Keratinocyte (primary cell): ENCODE measurements at regions not wholly inside any gene's neighbourhood (a gene's known extent, or its start where the extent isn't known, plus 50 kb on each side); places are given as distances from the start of the nearest gene placed in this dataset.

ENCODE experiments used
- DNase-seq: peaks from one replicate; pipeline ENCODE4 v3.0.0-alpha.2; 2011; ENCODE audit warnings: low read depth, missing footprints, low spot score
- FAIRE-seq: peaks from 2 replicates; lab custom pipeline; 2011; peaks lifted over from hg19 to GRCh38; lab: Jason Lieb, UNC
- H2AFZ ChIP-seq: 2 replicates; pipeline ENCODE4 v1.6.0; 2012; ENCODE audit warnings: low read length, control low read depth, inconsistent platforms; ENCODE audit not compliant: control insufficient read depth
- H3K27ac ChIP-seq: 2 replicates; pipeline ENCODE4 v1.5.1; 2011; ENCODE audit warnings: low read length; ENCODE audit not compliant: control insufficient read depth, insufficient read depth
- H3K27me3 ChIP-seq: 3 replicates; pipeline ENCODE4 v1.6.0; 2011; ENCODE audit warnings: low read length; ENCODE audit not compliant: control insufficient read depth, insufficient read depth; ENCODE audit errors: extremely low read depth
- H3K36me3 ChIP-seq, 2 experiments: 2 replicates in 1 of 2; 3 replicates in 1 of 2; pipeline ENCODE4 v1.5.1; 2011; ENCODE audit warnings: low read length in 2 of 2, mild to moderate bottlenecking in 1 of 2; ENCODE audit not compliant: control insufficient read depth in 2 of 2, insufficient read depth in 2 of 2; ENCODE audit errors: extremely low read depth in 1 of 2
- H3K4me1 ChIP-seq: 3 replicates; pipeline ENCODE4 v1.5.1; 2011; ENCODE audit warnings: low read length; ENCODE audit not compliant: control insufficient read depth, insufficient read depth; ENCODE audit errors: extremely low read depth
- H3K4me2 ChIP-seq: 3 replicates; pipeline ENCODE4 v1.6.0; 2011; ENCODE audit warnings: low read depth, low read length; ENCODE audit not compliant: control insufficient read depth, insufficient read depth; ENCODE audit errors: extremely low read depth
- H3K4me3 ChIP-seq, 3 experiments: fragments of 200-600 bp in 1 of 3; sonication (generic) in 1 of 3; 2 replicates in 2 of 3; 3 replicates in 1 of 3; pipeline ENCODE4 v1.5.1; 2011 to 2016; ENCODE audit warnings: low read length in 3 of 3, mild to moderate bottlenecking in 3 of 3, control low read depth in 2 of 3, inconsistent platforms in 1 of 3, low read depth in 1 of 3, mixed read lengths in 1 of 3, mixed run types in 1 of 3, moderate library complexity in 1 of 3; ENCODE audit not compliant: control insufficient read depth in 2 of 3, insufficient read depth in 2 of 3; ENCODE audit errors: extremely low read depth in 1 of 3
- H3K79me2 ChIP-seq: 2 replicates; pipeline ENCODE4 v1.6.0; 2012; ENCODE audit warnings: low read length; ENCODE audit not compliant: control insufficient read depth, insufficient read depth
- H3K9ac ChIP-seq: 3 replicates; pipeline ENCODE4 v1.6.0; 2011; ENCODE audit warnings: low read length; ENCODE audit not compliant: control insufficient read depth, insufficient read depth; ENCODE audit errors: extremely low read depth
- H3K9me1 ChIP-seq: 3 replicates; pipeline ENCODE4 v1.6.0; 2011; ENCODE audit warnings: low read length; ENCODE audit not compliant: control insufficient read depth, insufficient read depth; ENCODE audit errors: extremely low read depth
- H3K9me3 ChIP-seq: 2 replicates; pipeline ENCODE4 v1.5.1; 2012; ENCODE audit warnings: low read depth, low read length; ENCODE audit not compliant: control insufficient read depth
- H4K20me1 ChIP-seq: 3 replicates; pipeline ENCODE4 v1.6.0; 2011; ENCODE audit warnings: low read length; ENCODE audit not compliant: control insufficient read depth, insufficient read depth; ENCODE audit errors: extremely low read depth
- EZH2 ChIP-seq: IDR thresholded peaks from one replicate; pipeline ENCODE4 v1.6.1; 2012; ENCODE audit warnings: inconsistent platforms, mild to moderate bottlenecking, low read length, moderate library complexity
- dilution Hi-C: fragments of 300-500 bp; cut with MboI; formaldehyde crosslinking; loops from one replicate; pipeline ENCODE4 v1.7.0; 2020; ENCODE audit warnings: low sequenced_read_pairs; ENCODE audit not compliant: extremely low pct_ligation_motif_present
- TF ChIP-seq, protein P1 (sequence below), 3 experiments: IDR thresholded peaks in 1 of 3; conservative IDR thresholded peaks in 1 of 3; optimal IDR thresholded peaks in 1 of 3; 2 replicates in 2 of 3; 3 replicates in 1 of 3; pipeline versions ENCODE3 to v1.5.1; 2011; ENCODE audit warnings: low read length in 3 of 3, mild to moderate bottlenecking in 3 of 3, moderate library complexity in 2 of 3, control low read depth in 1 of 3, inconsistent platforms in 1 of 3; ENCODE audit not compliant: insufficient read depth in 2 of 3; ENCODE audit errors: extremely low read depth in 1 of 3

- no peaks in the 10 kb centered on the region for H3K27me3 ChIP-seq
- H3K4me3 ChIP-seq, result no peak overlapping the region
- no peaks in the 10 kb centered on the region for H3K79me2 ChIP-seq
- H3K9ac ChIP-seq, result no peak overlapping the region
- H3K9me1 ChIP-seq, result no peaks in the 10 kb centered on the region
- no peaks in the 10 kb centered on the region for H3K4me1 ChIP-seq
- H4K20me1 ChIP-seq, result no peaks in the 10 kb centered on the region
- H3K9me3 ChIP-seq, result no peaks in the 10 kb centered on the region
- DNase-seq (no peak), FAIRE-seq (no peak)
- no peak overlapping the region for H3K4me2 ChIP-seq
- no peaks in the 10 kb centered on the region for H3K36me3 ChIP-seq
- no peak overlapping the region for H2AFZ ChIP-seq
- TF ChIP-seq, protein P1, sequence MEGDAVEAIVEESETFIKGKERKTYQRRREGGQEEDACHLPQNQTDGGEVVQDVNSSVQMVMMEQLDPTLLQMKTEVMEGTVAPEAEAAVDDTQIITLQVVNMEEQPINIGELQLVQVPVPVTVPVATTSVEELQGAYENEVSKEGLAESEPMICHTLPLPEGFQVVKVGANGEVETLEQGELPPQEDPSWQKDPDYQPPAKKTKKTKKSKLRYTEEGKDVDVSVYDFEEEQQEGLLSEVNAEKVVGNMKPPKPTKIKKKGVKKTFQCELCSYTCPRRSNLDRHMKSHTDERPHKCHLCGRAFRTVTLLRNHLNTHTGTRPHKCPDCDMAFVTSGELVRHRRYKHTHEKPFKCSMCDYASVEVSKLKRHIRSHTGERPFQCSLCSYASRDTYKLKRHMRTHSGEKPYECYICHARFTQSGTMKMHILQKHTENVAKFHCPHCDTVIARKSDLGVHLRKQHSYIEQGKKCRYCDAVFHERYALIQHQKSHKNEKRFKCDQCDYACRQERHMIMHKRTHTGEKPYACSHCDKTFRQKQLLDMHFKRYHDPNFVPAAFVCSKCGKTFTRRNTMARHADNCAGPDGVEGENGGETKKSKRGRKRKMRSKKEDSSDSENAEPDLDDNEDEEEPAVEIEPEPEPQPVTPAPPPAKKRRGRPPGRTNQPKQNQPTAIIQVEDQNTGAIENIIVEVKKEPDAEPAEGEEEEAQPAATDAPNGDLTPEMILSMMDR (optimal IDR thresholded peaks at IDR 0.05 in 1 of 3, IDR thresholded peaks at IDR 0.05 in 1 of 3, conservative IDR thresholded peaks at IDR 0.05 in 1 of 3; ENCODE audit: extremely low read depth in 1 of 3, insufficient read depth in 2 of 3, low read length in 3 of 3), result no peak
- TF ChIP-seq EZH2, result no peak
- H3K27ac ChIP-seq, result no peak overlapping the region
- dilution Hi-C loops, result no loop called here
Measured at GRCh38 chr1:5227114-5227513, 572.7 kb downstream of the AJAP1 start.

DNA sequence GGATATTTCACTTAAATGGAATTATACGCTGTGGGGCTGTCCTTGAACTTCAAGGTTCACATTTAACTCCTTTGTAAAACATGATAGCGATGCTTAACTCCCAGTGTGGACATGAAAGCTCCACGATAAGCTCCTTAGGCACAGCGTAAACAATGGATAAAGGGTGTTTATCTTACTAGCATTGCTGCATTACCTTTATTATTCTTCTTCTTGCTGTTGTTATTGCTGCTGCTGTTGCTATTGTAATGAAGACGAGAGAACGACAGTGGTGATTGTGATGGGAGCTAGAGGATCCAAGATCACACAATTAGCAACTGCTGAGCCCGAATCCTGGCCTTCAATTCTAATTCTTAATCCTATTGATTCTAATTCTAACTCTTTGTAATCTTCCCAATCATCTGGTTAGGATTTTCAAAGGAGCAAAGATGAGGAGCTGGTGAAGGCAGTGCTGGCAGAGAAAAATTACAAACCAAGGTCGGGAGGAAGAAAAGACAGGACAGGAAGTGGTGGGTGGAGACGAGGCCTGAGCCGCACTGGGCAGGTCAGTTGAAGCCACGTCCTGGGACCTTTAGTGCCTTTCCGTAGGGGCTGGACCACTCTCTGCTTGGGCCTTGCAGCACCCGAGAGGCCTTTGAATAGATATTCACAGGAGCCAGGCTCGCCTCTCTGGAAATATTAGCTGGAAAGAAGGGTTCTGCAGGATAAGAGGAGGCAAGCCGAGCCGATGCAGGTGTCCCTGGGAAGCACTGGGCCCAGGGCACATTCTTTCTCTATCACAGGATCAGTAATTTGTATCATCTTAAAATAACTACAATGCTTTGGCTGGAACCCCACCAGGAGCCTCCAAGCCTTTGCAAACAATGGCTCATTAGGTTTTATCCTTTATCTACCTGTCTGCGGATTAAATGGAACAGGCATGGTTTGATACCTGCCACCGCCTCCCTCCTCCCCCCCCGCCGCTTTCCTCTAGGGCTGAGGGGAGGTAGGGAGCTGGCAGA lies 571.6 kb downstream of the AJAP1 start:
- H3K4me2 ChIP-seq, result no peak overlapping the region
- H3K27me3 ChIP-seq, result no peaks in the 10 kb centered on the region
- H3K4me1 ChIP-seq, result no peaks in the 10 kb centered on the region
- DNase-seq (no peak), FAIRE-seq (no peak)
- H3K9ac ChIP-seq, result no peak overlapping the region
- no peak overlapping the region for H3K4me3 ChIP-seq
- H3K36me3 ChIP-seq, result no peaks in the 10 kb centered on the region
- dilution Hi-C loops, result no loop called here
- no peaks in the 10 kb centered on the region for H3K79me2 ChIP-seq
- H3K9me3 ChIP-seq, result no peaks in the 10 kb centered on the region
- TF ChIP-seq, protein P1 (optimal IDR thresholded peaks at IDR 0.05 in 1 of 3, IDR thresholded peaks at IDR 0.05 in 1 of 3, conservative IDR thresholded peaks at IDR 0.05 in 1 of 3; ENCODE audit: extremely low read depth in 1 of 3, insufficient read depth in 2 of 3, low read length in 3 of 3), result no peak
- no peak for TF ChIP-seq EZH2
- H3K27ac ChIP-seq, result no peak overlapping the region
- no peak overlapping the region for H2AFZ ChIP-seq
- H3K9me1 ChIP-seq, result no peaks in the 10 kb centered on the region
- no peaks in the 10 kb centered on the region for H4K20me1 ChIP-seq
